ENCODE measurements at regions not wholly inside any gene's neighbourhood (a gene's known extent, or its start where the extent isn't known, plus 50 kb on each side); places are given as distances from the start of the nearest gene placed in this dataset.

GRCh38 chr10:130550952-130551674, 414.9 kb downstream of the GLRX3 start:
- TF ChIP-seq CTCF (IDR thresholded peaks at IDR 0.05; ENCODE audit: insufficient read depth, low read length) (no peak), POLR2AphosphoS5 (IDR thresholded peaks at IDR 0.05; ENCODE audit: low read depth) (no peak), REST (IDR thresholded peaks at IDR 0.05; ENCODE audit: insufficient replicate concordance, low read depth) (no peak)
